Neural progenitor cell (in vitro differentiated cells): ENCODE measurements at regions not wholly inside any gene's neighbourhood (a gene's known extent, or its start where the extent isn't known, plus 50 kb on each side); places are given as distances from the start of the nearest gene placed in this dataset.

ENCODE experiments used
- EZH2 ChIP-seq: fragments of 200-600 bp; sonication (generic); IDR thresholded peaks from 2 replicates; pipeline ENCODE4 v1.6.1; 2017; ENCODE audit warnings: antibody characterized with exemption, mild to moderate bottlenecking, moderate library complexity
- EZH2phosphoT487 ChIP-seq: fragments of 200-600 bp; sonication (generic); IDR thresholded peaks from 2 replicates; pipeline ENCODE4 v1.6.1; 2017; ENCODE audit warnings: antibody characterized with exemption
- TF ChIP-seq, protein P1 (sequence below): fragments of 200-600 bp; sonication (generic); IDR thresholded peaks from 2 replicates; pipeline ENCODE4 v1.5.1; 2017; ENCODE audit warnings: antibody characterized with exemption, mild to moderate bottlenecking

DNA sequence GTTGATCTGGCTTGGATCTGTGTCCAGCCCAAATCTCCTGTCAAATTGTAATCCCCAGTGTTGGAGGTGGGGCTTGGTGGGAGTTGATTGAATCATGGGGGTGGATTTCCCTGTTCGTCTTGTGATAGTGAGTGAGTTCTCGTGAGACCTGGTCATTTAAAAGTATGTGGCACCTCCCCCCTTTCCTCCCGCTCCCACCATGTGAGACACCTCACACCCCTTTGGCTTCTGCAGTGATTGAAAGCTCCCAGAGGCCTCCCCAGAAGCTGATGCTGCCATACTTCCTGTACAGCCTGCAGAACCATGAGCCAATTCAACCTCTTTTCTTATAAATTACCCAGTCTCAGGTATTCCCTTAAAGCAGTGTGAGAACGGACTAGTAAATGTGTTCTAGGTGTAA, 117.3 kb upstream of the PTCH1 start:
- TF ChIP-seq, protein P1, sequence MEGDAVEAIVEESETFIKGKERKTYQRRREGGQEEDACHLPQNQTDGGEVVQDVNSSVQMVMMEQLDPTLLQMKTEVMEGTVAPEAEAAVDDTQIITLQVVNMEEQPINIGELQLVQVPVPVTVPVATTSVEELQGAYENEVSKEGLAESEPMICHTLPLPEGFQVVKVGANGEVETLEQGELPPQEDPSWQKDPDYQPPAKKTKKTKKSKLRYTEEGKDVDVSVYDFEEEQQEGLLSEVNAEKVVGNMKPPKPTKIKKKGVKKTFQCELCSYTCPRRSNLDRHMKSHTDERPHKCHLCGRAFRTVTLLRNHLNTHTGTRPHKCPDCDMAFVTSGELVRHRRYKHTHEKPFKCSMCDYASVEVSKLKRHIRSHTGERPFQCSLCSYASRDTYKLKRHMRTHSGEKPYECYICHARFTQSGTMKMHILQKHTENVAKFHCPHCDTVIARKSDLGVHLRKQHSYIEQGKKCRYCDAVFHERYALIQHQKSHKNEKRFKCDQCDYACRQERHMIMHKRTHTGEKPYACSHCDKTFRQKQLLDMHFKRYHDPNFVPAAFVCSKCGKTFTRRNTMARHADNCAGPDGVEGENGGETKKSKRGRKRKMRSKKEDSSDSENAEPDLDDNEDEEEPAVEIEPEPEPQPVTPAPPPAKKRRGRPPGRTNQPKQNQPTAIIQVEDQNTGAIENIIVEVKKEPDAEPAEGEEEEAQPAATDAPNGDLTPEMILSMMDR: no peak
- TF ChIP-seq EZH2phosphoT487 (no peak), EZH2 (no peak)
